IMR-90 (cell line): ENCODE measurements at regions not wholly inside any gene's neighbourhood (a gene's known extent, or its start where the extent isn't known, plus 50 kb on each side); places are given as distances from the start of the nearest gene placed in this dataset.

Experiments used
- ATAC-seq: fragments of 200-7000 bp; cut with Tn5 transposase; 2 replicates; pipeline ENCODE4 v1.9.1; 2020; ENCODE audit warnings: low read depth, mild to moderate bottlenecking, moderate library complexity
- BruUV-seq: library from RNA; stranded (reverse); fragments of 400-500 nt; replicated peaks from 2 replicates; lab custom pipeline; 2021; lab: Mats Ljungman, UMichigan
- CTCF ChIA-PET: fragments of 300-600 bp; formaldehyde crosslinking; extraction: SDS; loops from one replicate; lab custom pipeline; 2021; ENCODE audit warnings: antibody characterized with exemption; lab: Yijun Ruan, JAX
- POLR2A ChIA-PET: fragments of 300-600 bp; sonication (Branson Sonifier 250); formaldehyde crosslinking; loops from one replicate; lab custom pipeline; 2022; ENCODE audit warnings: antibody characterized with exemption; ENCODE audit not compliant: unreplicated experiment; lab: Charles Lee
- DNase-seq: peaks from one replicate; pipeline ENCODE4 v3.0.0; 2013
- H2AFZ ChIP-seq: replicated peaks from 2 replicates; pipeline ENCODE3; 2013; ENCODE audit warnings: low read length, mild to moderate bottlenecking; ENCODE audit not compliant: poor library complexity
- H2AK5ac ChIP-seq: 2 replicates; pipeline ENCODE4 v1.6.1; 2013; ENCODE audit warnings: low read depth, low read length, inconsistent platforms
- H2AK9ac ChIP-seq: replicated peaks from 2 replicates; pipeline ENCODE3; 2013; ENCODE audit warnings: mild to moderate bottlenecking, low read depth, low read length, moderate library complexity; ENCODE audit not compliant: poor library complexity
- H2BK120ac ChIP-seq: 2 replicates; pipeline ENCODE4 v1.6.1; 2013; ENCODE audit warnings: low read depth, low read length, inconsistent platforms
- H2BK15ac ChIP-seq: 3 replicates; pipeline ENCODE4 v1.6.1; 2013; ENCODE audit warnings: low read depth, low read length, inconsistent platforms
- H2BK20ac ChIP-seq: 2 replicates; pipeline ENCODE4 v1.6.1; 2013; ENCODE audit warnings: low read depth, mild to moderate bottlenecking, inconsistent platforms, low read length, moderate library complexity
- H2BK5ac ChIP-seq: 2 replicates; pipeline ENCODE4 v1.6.1; 2013; ENCODE audit warnings: mild to moderate bottlenecking, low read depth, low read length, inconsistent platforms; ENCODE audit not compliant: poor library complexity, severe bottlenecking
- H3K14ac ChIP-seq: replicated peaks from 2 replicates; pipeline ENCODE4 v1.6.1; 2013; ENCODE audit warnings: low read depth, low read length, inconsistent platforms
- H3K18ac ChIP-seq: 2 replicates; pipeline ENCODE4 v1.6.1; 2013; ENCODE audit warnings: low read depth, low read length, control low read depth
- H3K23ac ChIP-seq: 2 replicates; pipeline ENCODE4 v1.6.1; 2013; ENCODE audit warnings: low read depth, low read length, inconsistent platforms
- H3K27ac ChIP-seq: 2 replicates; pipeline ENCODE4 v1.5.1; 2013; ENCODE audit warnings: mild to moderate bottlenecking, control low read depth, low read length; ENCODE audit not compliant: insufficient read depth
- H3K27me3 ChIP-seq: 2 replicates; pipeline ENCODE4 v1.6.1; 2013; ENCODE audit warnings: low read length; ENCODE audit not compliant: control insufficient read depth, insufficient read depth
- H3K36me3 ChIP-seq: 2 replicates; pipeline ENCODE4 v1.6.1; 2013; ENCODE audit warnings: low read length, mixed read lengths; ENCODE audit not compliant: control insufficient read depth, insufficient read depth
- H3K4ac ChIP-seq: 2 replicates; pipeline ENCODE4 v1.6.1; 2013; ENCODE audit warnings: low read depth, low read length, inconsistent platforms
- H3K4me1 ChIP-seq: 2 replicates; pipeline ENCODE4 v1.6.1; 2013; ENCODE audit warnings: low read length, mixed read lengths; ENCODE audit not compliant: control insufficient read depth, insufficient read depth
- H3K4me2 ChIP-seq: 2 replicates; pipeline ENCODE4 v1.6.1; 2013; ENCODE audit warnings: low read depth, mild to moderate bottlenecking, control low read depth, low read length, moderate library complexity
- H3K4me3 ChIP-seq: 2 replicates; pipeline ENCODE4 v1.5.1; 2013; ENCODE audit warnings: low read depth, mild to moderate bottlenecking, control low read depth, low read length, moderate library complexity; ENCODE audit not compliant: insufficient read depth
- H3K56ac ChIP-seq: 2 replicates; pipeline ENCODE4 v1.6.1; 2013; ENCODE audit warnings: low read length, inconsistent platforms; ENCODE audit not compliant: insufficient read depth; ENCODE audit errors: extremely low read depth
- H3K79me1 ChIP-seq, 2 experiments: 2 replicates each; pipeline ENCODE4 v1.6.1; 2013; ENCODE audit warnings: low read length in 2 of 2, inconsistent platforms in 1 of 2, low read depth in 1 of 2
- H3K9ac ChIP-seq: 2 replicates; pipeline ENCODE4 v1.6.1; 2013; ENCODE audit warnings: low read depth, low read length, control low read depth
- H3K9me1 ChIP-seq: 2 replicates; pipeline ENCODE4 v1.6.1; 2013; ENCODE audit warnings: low read length, inconsistent platforms; ENCODE audit not compliant: insufficient read depth
- H3K9me3 ChIP-seq: 2 replicates; pipeline ENCODE4 v1.6.1; 2013; ENCODE audit warnings: low read length; ENCODE audit not compliant: control insufficient read depth, insufficient read depth
- H4K20me1 ChIP-seq: 2 replicates; pipeline ENCODE4 v1.6.1; 2013; ENCODE audit warnings: low read length, inconsistent platforms; ENCODE audit not compliant: insufficient read depth
- H4K5ac ChIP-seq: 2 replicates; pipeline ENCODE4 v1.6.1; 2013; ENCODE audit warnings: mild to moderate bottlenecking, low read depth, low read length, control low read depth
- H4K8ac ChIP-seq, 2 experiments: 2 replicates each; pipeline ENCODE4 v1.6.1; 2013; ENCODE audit warnings: low read depth in 2 of 2, low read length in 2 of 2, control low read depth in 1 of 2, inconsistent platforms in 1 of 2
- H4K91ac ChIP-seq: 2 replicates; pipeline ENCODE4 v1.6.1; 2013; ENCODE audit warnings: low read depth, low read length, inconsistent platforms; ENCODE audit not compliant: insufficient read depth
- BHLHE40 ChIP-seq: fragments of 150-350 bp; IDR thresholded peaks from 2 replicates; pipeline ENCODE4 v1.6.1; 2016; ENCODE audit warnings: mild to moderate bottlenecking, low read depth, low read length
- CEBPB ChIP-seq: IDR thresholded peaks from 2 replicates; pipeline ENCODE4 v1.6.1; 2012; ENCODE audit warnings: low read depth, low read length, improper control_type of control experiment
- CHD1 ChIP-seq: IDR thresholded peaks from 2 replicates; pipeline ENCODE4 v1.6.1; 2012; ENCODE audit warnings: low read depth, low read length, improper control_type of control experiment
- CTCF ChIP-seq: conservative IDR thresholded peaks from 2 replicates; pipeline ENCODE4 v1.5.1; 2012; ENCODE audit warnings: mild to moderate bottlenecking, low read depth, low read length, improper control_type of control experiment
- FOS ChIP-seq: fragments of 150-350 bp; IDR thresholded peaks from 2 replicates; pipeline ENCODE4 v1.6.1; 2016; ENCODE audit warnings: low read depth, low read length
- MAFK ChIP-seq: IDR thresholded peaks from 2 replicates; pipeline ENCODE4 v1.6.1; 2012; ENCODE audit warnings: low read depth, low read length, improper control_type of control experiment
- MAZ ChIP-seq: IDR thresholded peaks from 2 replicates; pipeline ENCODE4 v1.6.1; 2012; ENCODE audit warnings: low read depth, mild to moderate bottlenecking, low read length, improper control_type of control experiment, moderate library complexity, borderline replicate concordance
- MXI1 ChIP-seq: IDR thresholded peaks from 2 replicates; pipeline ENCODE4 v1.6.1; 2012; ENCODE audit warnings: low read depth, mild to moderate bottlenecking, low read length, moderate library complexity, borderline replicate concordance
- NFE2L2 ChIP-seq: fragments of 150-350 bp; IDR thresholded peaks from 2 replicates; pipeline ENCODE4 v1.6.1; 2016; ENCODE audit warnings: low read depth, mild to moderate bottlenecking, low read length
- RAD21 ChIP-seq: IDR thresholded peaks from 2 replicates; pipeline ENCODE4 v1.6.1; 2012; ENCODE audit warnings: low read length, improper control_type of control experiment
- RCOR1 ChIP-seq: IDR thresholded peaks from 2 replicates; pipeline ENCODE4 v1.6.1; 2012; ENCODE audit warnings: mild to moderate bottlenecking, low read length, improper control_type of control experiment; ENCODE audit not compliant: insufficient replicate concordance
- RFX5 ChIP-seq: IDR thresholded peaks from 2 replicates; pipeline ENCODE4 v1.8.0; 2012; ENCODE audit warnings: low read depth, mild to moderate bottlenecking, low read length, moderate library complexity
- SMC3 ChIP-seq: fragments of 150-350 bp; IDR thresholded peaks from 2 replicates; pipeline ENCODE4 v1.6.1; 2016; ENCODE audit warnings: low read depth, mild to moderate bottlenecking, antibody characterized with exemption, low read length, moderate library complexity
- USF2 ChIP-seq: fragments of 150-350 bp; IDR thresholded peaks from 2 replicates; pipeline ENCODE4 v1.6.1; 2017; ENCODE audit warnings: mild to moderate bottlenecking, antibody characterized with exemption, low read length, low read depth
- WGBS, 2 experiments: methylation state at CpG; one replicate each; pipeline versions ENCODE4 v1.1.5 to v1.1.7; 2013; ENCODE audit warnings: missing lambda C conversion rate in 2 of 2; ENCODE audit not compliant: insufficient read length in 1 of 2; ENCODE audit errors: extremely low coverage in 2 of 2; 5-methylcytosine and 5-hydroxymethylcytosine counted together
- dilution Hi-C: fragments of 300-500 bp; cut with HindIII; formaldehyde crosslinking; loops from one replicate; pipeline ENCODE4 v1.14.3; 2018; ENCODE audit warnings: low sequenced_read_pairs; ENCODE audit not compliant: unreplicated experiment
- in situ Hi-C: fragments of 300-500 bp; cut with MboI; formaldehyde crosslinking; loops from 3 replicates; pipeline ENCODE4 v1.14.3; 2019; ENCODE audit warnings: low sequenced_read_pairs, inconsistent platforms, mixed read lengths
- intact Hi-C: fragments of 100-400 bp; cut with micrococcal nuclease; formaldehyde crosslinking; loops from 2 replicates; pipeline ENCODE4 v1.10.0; 2022
- TF ChIP-seq, protein P1 (sequence below): fragments of 150-350 bp; IDR thresholded peaks from 2 replicates; pipeline ENCODE4 v1.6.1; 2016; ENCODE audit warnings: low read depth, mild to moderate bottlenecking, low read length, moderate library complexity, borderline replicate concordance

DNA sequence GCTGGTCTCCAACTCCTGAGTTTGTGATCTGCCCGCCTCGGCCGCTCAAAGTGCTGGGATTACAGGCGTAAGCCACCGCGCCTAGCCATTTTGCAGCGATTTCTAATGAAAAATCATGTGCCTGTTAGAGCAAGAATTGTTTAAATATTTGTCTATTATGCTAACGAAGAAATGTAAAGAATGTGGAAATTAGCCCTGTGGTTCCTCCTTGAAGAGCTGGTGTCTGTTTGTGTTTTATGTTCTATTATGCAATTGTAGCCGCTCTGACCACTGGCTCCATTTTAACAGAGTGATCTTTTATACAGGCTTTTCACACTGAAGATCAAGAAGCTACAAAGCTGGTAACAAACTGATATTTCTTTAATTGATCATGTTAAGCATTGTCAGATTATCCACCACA, 217.3 kb downstream of the USP22 start:
- H4K20me1 ChIP-seq, result no peaks in the 10 kb centered on the region
- H3K36me3 ChIP-seq, result no peaks in the 10 kb centered on the region
- no peak overlapping the region for H3K14ac ChIP-seq
- no peaks in the 10 kb centered on the region for H3K4me1 ChIP-seq
- H3K9me3 ChIP-seq, result no peaks in the 10 kb centered on the region
- no peak overlapping the region for H3K4ac ChIP-seq
- no peak overlapping the region for H4K8ac ChIP-seq
- H2BK5ac ChIP-seq, result no peak overlapping the region
- ChIA-PET CTCF (no interaction called here), POLR2A (no interaction called here)
- H3K79me1 ChIP-seq, result no peaks in the 10 kb centered on the region
- H2BK15ac ChIP-seq, result no peak overlapping the region
- H2BK20ac ChIP-seq, result no peak overlapping the region
- no peak overlapping the region for H3K4me3 ChIP-seq
- dilution Hi-C loops, result no loop called here
- BruUV-seq, result no TSS peak
- no peaks in the 10 kb centered on the region; the same call in 1 of the 2 replicates for H3K27me3 ChIP-seq
- no peak overlapping the region for H2AK5ac ChIP-seq
- no peak overlapping the region for H3K9ac ChIP-seq
- H3K18ac ChIP-seq, result no peak overlapping the region
- no peaks in the 10 kb centered on the region for H3K9me1 ChIP-seq
- in situ Hi-C loops, result no loop called here
- H4K91ac ChIP-seq, result no peak overlapping the region
- H2AK9ac ChIP-seq, result no peak overlapping the region
- DNase-seq, result no peak
- H3K4me2 ChIP-seq, result no peak overlapping the region
- H2BK120ac ChIP-seq, result no peak overlapping the region
- 83% methylated on average over 3 of the region's 9 CpGs; no CpG with 5 or more reads in 1 of the 2 experiments for WGBS, 2 experiments
- H2AFZ ChIP-seq, result no peak overlapping the region
- intact Hi-C loops, result no loop called here
- H3K23ac ChIP-seq, result no peak overlapping the region
- ATAC-seq, result no peak
- no peak overlapping the region for H3K27ac ChIP-seq
- H4K5ac ChIP-seq, result no peak overlapping the region
- TF ChIP-seq CEBPB (no peak), MAZ (no peak), CTCF (no peak), USF2 (no peak), FOS (no peak), NFE2L2 (no peak), RAD21 (no peak), RFX5 (no peak), SMC3 (no peak), MXI1 (no peak), CHD1 (no peak), MAFK (no peak), RCOR1 (no peak), BHLHE40 (no peak)
- TF ChIP-seq, protein P1, sequence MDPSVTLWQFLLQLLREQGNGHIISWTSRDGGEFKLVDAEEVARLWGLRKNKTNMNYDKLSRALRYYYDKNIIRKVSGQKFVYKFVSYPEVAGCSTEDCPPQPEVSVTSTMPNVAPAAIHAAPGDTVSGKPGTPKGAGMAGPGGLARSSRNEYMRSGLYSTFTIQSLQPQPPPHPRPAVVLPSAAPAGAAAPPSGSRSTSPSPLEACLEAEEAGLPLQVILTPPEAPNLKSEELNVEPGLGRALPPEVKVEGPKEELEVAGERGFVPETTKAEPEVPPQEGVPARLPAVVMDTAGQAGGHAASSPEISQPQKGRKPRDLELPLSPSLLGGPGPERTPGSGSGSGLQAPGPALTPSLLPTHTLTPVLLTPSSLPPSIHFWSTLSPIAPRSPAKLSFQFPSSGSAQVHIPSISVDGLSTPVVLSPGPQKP, result no peak
- H3K56ac ChIP-seq, result no peak overlapping the region
